IMR-90 (cell line): ENCODE measurements at regions not wholly inside any gene's neighbourhood (a gene's known extent, or its start where the extent isn't known, plus 50 kb on each side); places are given as distances from the start of the nearest gene placed in this dataset.

ENCODE experiments used
- ATAC-seq: fragments of 200-7000 bp; cut with Tn5 transposase; 2 replicates; pipeline ENCODE4 v1.9.1; 2020; ENCODE audit warnings: low read depth, mild to moderate bottlenecking, moderate library complexity
- BruUV-seq: library from RNA; stranded (reverse); fragments of 400-500 nt; replicated peaks from 2 replicates; lab custom pipeline; 2021; lab: Mats Ljungman, UMichigan
- CTCF ChIA-PET: fragments of 300-600 bp; formaldehyde crosslinking; extraction: SDS; loops from one replicate; lab custom pipeline; 2021; ENCODE audit warnings: antibody characterized with exemption; lab: Yijun Ruan, JAX
- POLR2A ChIA-PET: fragments of 300-600 bp; sonication (Branson Sonifier 250); formaldehyde crosslinking; loops from one replicate; lab custom pipeline; 2022; ENCODE audit warnings: antibody characterized with exemption; ENCODE audit not compliant: unreplicated experiment; lab: Charles Lee
- DNase-seq: peaks from one replicate; pipeline ENCODE4 v3.0.0; 2013
- H2AFZ ChIP-seq: replicated peaks from 2 replicates; pipeline ENCODE3; 2013; ENCODE audit warnings: low read length, mild to moderate bottlenecking; ENCODE audit not compliant: poor library complexity
- H2AK5ac ChIP-seq: 2 replicates; pipeline ENCODE4 v1.6.1; 2013; ENCODE audit warnings: low read depth, low read length, inconsistent platforms
- H2AK9ac ChIP-seq: replicated peaks from 2 replicates; pipeline ENCODE3; 2013; ENCODE audit warnings: mild to moderate bottlenecking, low read depth, low read length, moderate library complexity; ENCODE audit not compliant: poor library complexity
- H2BK120ac ChIP-seq: 2 replicates; pipeline ENCODE4 v1.6.1; 2013; ENCODE audit warnings: low read depth, low read length, inconsistent platforms
- H2BK15ac ChIP-seq: 3 replicates; pipeline ENCODE4 v1.6.1; 2013; ENCODE audit warnings: low read depth, low read length, inconsistent platforms
- H2BK20ac ChIP-seq: 2 replicates; pipeline ENCODE4 v1.6.1; 2013; ENCODE audit warnings: low read depth, mild to moderate bottlenecking, inconsistent platforms, low read length, moderate library complexity
- H2BK5ac ChIP-seq: 2 replicates; pipeline ENCODE4 v1.6.1; 2013; ENCODE audit warnings: mild to moderate bottlenecking, low read depth, low read length, inconsistent platforms; ENCODE audit not compliant: poor library complexity, severe bottlenecking
- H3K14ac ChIP-seq: replicated peaks from 2 replicates; pipeline ENCODE4 v1.6.1; 2013; ENCODE audit warnings: low read depth, low read length, inconsistent platforms
- H3K18ac ChIP-seq: 2 replicates; pipeline ENCODE4 v1.6.1; 2013; ENCODE audit warnings: low read depth, low read length, control low read depth
- H3K23ac ChIP-seq: 2 replicates; pipeline ENCODE4 v1.6.1; 2013; ENCODE audit warnings: low read depth, low read length, inconsistent platforms
- H3K27ac ChIP-seq: 2 replicates; pipeline ENCODE4 v1.5.1; 2013; ENCODE audit warnings: mild to moderate bottlenecking, control low read depth, low read length; ENCODE audit not compliant: insufficient read depth
- H3K27me3 ChIP-seq: 2 replicates; pipeline ENCODE4 v1.6.1; 2013; ENCODE audit warnings: low read length; ENCODE audit not compliant: control insufficient read depth, insufficient read depth
- H3K36me3 ChIP-seq: 2 replicates; pipeline ENCODE4 v1.6.1; 2013; ENCODE audit warnings: low read length, mixed read lengths; ENCODE audit not compliant: control insufficient read depth, insufficient read depth
- H3K4ac ChIP-seq: 2 replicates; pipeline ENCODE4 v1.6.1; 2013; ENCODE audit warnings: low read depth, low read length, inconsistent platforms
- H3K4me1 ChIP-seq: 2 replicates; pipeline ENCODE4 v1.6.1; 2013; ENCODE audit warnings: low read length, mixed read lengths; ENCODE audit not compliant: control insufficient read depth, insufficient read depth
- H3K4me2 ChIP-seq: 2 replicates; pipeline ENCODE4 v1.6.1; 2013; ENCODE audit warnings: low read depth, mild to moderate bottlenecking, control low read depth, low read length, moderate library complexity
- H3K4me3 ChIP-seq: 2 replicates; pipeline ENCODE4 v1.5.1; 2013; ENCODE audit warnings: low read depth, mild to moderate bottlenecking, control low read depth, low read length, moderate library complexity; ENCODE audit not compliant: insufficient read depth
- H3K56ac ChIP-seq: 2 replicates; pipeline ENCODE4 v1.6.1; 2013; ENCODE audit warnings: low read length, inconsistent platforms; ENCODE audit not compliant: insufficient read depth; ENCODE audit errors: extremely low read depth
- H3K79me1 ChIP-seq, 2 experiments: 2 replicates each; pipeline ENCODE4 v1.6.1; 2013; ENCODE audit warnings: low read length in 2 of 2, inconsistent platforms in 1 of 2, low read depth in 1 of 2
- H3K9ac ChIP-seq: 2 replicates; pipeline ENCODE4 v1.6.1; 2013; ENCODE audit warnings: low read depth, low read length, control low read depth
- H3K9me1 ChIP-seq: 2 replicates; pipeline ENCODE4 v1.6.1; 2013; ENCODE audit warnings: low read length, inconsistent platforms; ENCODE audit not compliant: insufficient read depth
- H3K9me3 ChIP-seq: 2 replicates; pipeline ENCODE4 v1.6.1; 2013; ENCODE audit warnings: low read length; ENCODE audit not compliant: control insufficient read depth, insufficient read depth
- H4K20me1 ChIP-seq: 2 replicates; pipeline ENCODE4 v1.6.1; 2013; ENCODE audit warnings: low read length, inconsistent platforms; ENCODE audit not compliant: insufficient read depth
- H4K5ac ChIP-seq: 2 replicates; pipeline ENCODE4 v1.6.1; 2013; ENCODE audit warnings: mild to moderate bottlenecking, low read depth, low read length, control low read depth
- H4K8ac ChIP-seq, 2 experiments: 2 replicates each; pipeline ENCODE4 v1.6.1; 2013; ENCODE audit warnings: low read depth in 2 of 2, low read length in 2 of 2, control low read depth in 1 of 2, inconsistent platforms in 1 of 2
- H4K91ac ChIP-seq: 2 replicates; pipeline ENCODE4 v1.6.1; 2013; ENCODE audit warnings: low read depth, low read length, inconsistent platforms; ENCODE audit not compliant: insufficient read depth
- BHLHE40 ChIP-seq: fragments of 150-350 bp; IDR thresholded peaks from 2 replicates; pipeline ENCODE4 v1.6.1; 2016; ENCODE audit warnings: mild to moderate bottlenecking, low read depth, low read length
- CEBPB ChIP-seq: IDR thresholded peaks from 2 replicates; pipeline ENCODE4 v1.6.1; 2012; ENCODE audit warnings: low read depth, low read length, improper control_type of control experiment
- CHD1 ChIP-seq: IDR thresholded peaks from 2 replicates; pipeline ENCODE4 v1.6.1; 2012; ENCODE audit warnings: low read depth, low read length, improper control_type of control experiment
- CTCF ChIP-seq: conservative IDR thresholded peaks from 2 replicates; pipeline ENCODE4 v1.5.1; 2012; ENCODE audit warnings: mild to moderate bottlenecking, low read depth, low read length, improper control_type of control experiment
- FOS ChIP-seq: fragments of 150-350 bp; IDR thresholded peaks from 2 replicates; pipeline ENCODE4 v1.6.1; 2016; ENCODE audit warnings: low read depth, low read length
- MAFK ChIP-seq: IDR thresholded peaks from 2 replicates; pipeline ENCODE4 v1.6.1; 2012; ENCODE audit warnings: low read depth, low read length, improper control_type of control experiment
- MAZ ChIP-seq: IDR thresholded peaks from 2 replicates; pipeline ENCODE4 v1.6.1; 2012; ENCODE audit warnings: low read depth, mild to moderate bottlenecking, low read length, improper control_type of control experiment, moderate library complexity, borderline replicate concordance
- MXI1 ChIP-seq: IDR thresholded peaks from 2 replicates; pipeline ENCODE4 v1.6.1; 2012; ENCODE audit warnings: low read depth, mild to moderate bottlenecking, low read length, moderate library complexity, borderline replicate concordance
- NFE2L2 ChIP-seq: fragments of 150-350 bp; IDR thresholded peaks from 2 replicates; pipeline ENCODE4 v1.6.1; 2016; ENCODE audit warnings: low read depth, mild to moderate bottlenecking, low read length
- POLR2A ChIP-seq: IDR thresholded peaks from 2 replicates; pipeline ENCODE4 v1.6.1; 2012; ENCODE audit warnings: mild to moderate bottlenecking, low read depth, low read length
- RAD21 ChIP-seq: IDR thresholded peaks from 2 replicates; pipeline ENCODE4 v1.6.1; 2012; ENCODE audit warnings: low read length, improper control_type of control experiment
- RCOR1 ChIP-seq: IDR thresholded peaks from 2 replicates; pipeline ENCODE4 v1.6.1; 2012; ENCODE audit warnings: mild to moderate bottlenecking, low read length, improper control_type of control experiment; ENCODE audit not compliant: insufficient replicate concordance
- RFX5 ChIP-seq: IDR thresholded peaks from 2 replicates; pipeline ENCODE4 v1.8.0; 2012; ENCODE audit warnings: low read depth, mild to moderate bottlenecking, low read length, moderate library complexity
- SMC3 ChIP-seq: fragments of 150-350 bp; IDR thresholded peaks from 2 replicates; pipeline ENCODE4 v1.6.1; 2016; ENCODE audit warnings: low read depth, mild to moderate bottlenecking, antibody characterized with exemption, low read length, moderate library complexity
- WGBS, 2 experiments: methylation state at CpG; one replicate each; pipeline versions ENCODE4 v1.1.5 to v1.1.7; 2013; ENCODE audit warnings: missing lambda C conversion rate in 2 of 2; ENCODE audit not compliant: insufficient read length in 1 of 2; ENCODE audit errors: extremely low coverage in 2 of 2; 5-methylcytosine and 5-hydroxymethylcytosine counted together
- dilution Hi-C: fragments of 300-500 bp; cut with HindIII; formaldehyde crosslinking; loops from one replicate; pipeline ENCODE4 v1.14.3; 2018; ENCODE audit warnings: low sequenced_read_pairs; ENCODE audit not compliant: unreplicated experiment
- in situ Hi-C: fragments of 300-500 bp; cut with MboI; formaldehyde crosslinking; loops from 3 replicates; pipeline ENCODE4 v1.14.3; 2019; ENCODE audit warnings: low sequenced_read_pairs, inconsistent platforms, mixed read lengths
- intact Hi-C: fragments of 100-400 bp; cut with micrococcal nuclease; formaldehyde crosslinking; loops from 2 replicates; pipeline ENCODE4 v1.10.0; 2022
- TF ChIP-seq, protein P1 (sequence below): fragments of 150-350 bp; IDR thresholded peaks from 2 replicates; pipeline ENCODE4 v1.6.1; 2016; ENCODE audit warnings: low read depth, mild to moderate bottlenecking, low read length, moderate library complexity, borderline replicate concordance
- TF ChIP-seq, protein P2 (sequence below): fragments of 150-350 bp; IDR thresholded peaks from 2 replicates; pipeline ENCODE4 v1.6.1; 2017; ENCODE audit warnings: mild to moderate bottlenecking, antibody characterized with exemption, low read length, low read depth

DNA sequence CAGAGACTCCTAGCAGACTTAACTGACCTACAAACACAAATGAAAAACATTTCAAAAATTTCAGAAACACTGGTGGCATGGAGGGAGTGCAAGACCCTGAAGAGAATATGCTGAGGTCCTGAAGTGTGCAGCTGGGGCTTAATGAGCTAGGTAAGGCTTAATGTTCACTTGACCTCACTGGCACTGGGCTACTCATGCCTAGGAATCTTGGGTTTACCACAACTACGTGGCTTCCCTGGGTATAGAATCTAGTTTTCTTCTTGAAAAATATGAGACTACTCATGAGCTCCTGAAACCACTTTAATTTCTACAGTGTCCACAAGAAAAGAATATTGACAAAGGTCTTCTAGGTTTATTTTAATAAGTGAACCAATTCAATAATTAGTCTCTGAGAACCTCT lies 139.8 kb downstream of the HNMT start:
- no peak overlapping the region for H4K91ac ChIP-seq
- H3K27me3 ChIP-seq, result no peaks in the 10 kb centered on the region
- H3K27ac ChIP-seq, result no peak overlapping the region
- no peak overlapping the region for H3K23ac ChIP-seq
- POLR2A ChIA-PET, result no interaction called here
- H3K56ac ChIP-seq, result no peak overlapping the region
- no peak overlapping the region for H3K18ac ChIP-seq
- H3K14ac ChIP-seq, result no peak overlapping the region
- intact Hi-C loops, result no loop called here
- H4K20me1 ChIP-seq, result no peaks in the 10 kb centered on the region
- H3K9me3 ChIP-seq, result no peaks in the 10 kb centered on the region
- dilution Hi-C loops, result no loop called here
- no peak overlapping the region for H3K4me2 ChIP-seq
- no peak overlapping the region for H2BK15ac ChIP-seq
- ATAC-seq (no peak), DNase-seq (no peak)
- H3K4ac ChIP-seq, result no peak overlapping the region
- no CpG with 5 or more reads among the region's 1 CpG for WGBS, 2 experiments
- H2AK9ac ChIP-seq, result no peak overlapping the region
- CTCF ChIA-PET, result no interaction called here
- no peak overlapping the region for H3K4me3 ChIP-seq
- no peak overlapping the region for H2BK120ac ChIP-seq
- H3K4me1 ChIP-seq, result no peaks in the 10 kb centered on the region
- H2BK20ac ChIP-seq, result no peak overlapping the region
- no peak overlapping the region for H4K8ac ChIP-seq
- no peaks in the 10 kb centered on the region for H3K9me1 ChIP-seq
- no peak overlapping the region for H2BK5ac ChIP-seq
- TF ChIP-seq, protein P1, sequence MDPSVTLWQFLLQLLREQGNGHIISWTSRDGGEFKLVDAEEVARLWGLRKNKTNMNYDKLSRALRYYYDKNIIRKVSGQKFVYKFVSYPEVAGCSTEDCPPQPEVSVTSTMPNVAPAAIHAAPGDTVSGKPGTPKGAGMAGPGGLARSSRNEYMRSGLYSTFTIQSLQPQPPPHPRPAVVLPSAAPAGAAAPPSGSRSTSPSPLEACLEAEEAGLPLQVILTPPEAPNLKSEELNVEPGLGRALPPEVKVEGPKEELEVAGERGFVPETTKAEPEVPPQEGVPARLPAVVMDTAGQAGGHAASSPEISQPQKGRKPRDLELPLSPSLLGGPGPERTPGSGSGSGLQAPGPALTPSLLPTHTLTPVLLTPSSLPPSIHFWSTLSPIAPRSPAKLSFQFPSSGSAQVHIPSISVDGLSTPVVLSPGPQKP, result no peak
- no peak for TF ChIP-seq CEBPB
- TF ChIP-seq FOS, result no peak
- TF ChIP-seq CTCF, result no peak
- TF ChIP-seq RCOR1, result no peak
- TF ChIP-seq MAZ, result no peak
- no peak for TF ChIP-seq POLR2A
- TF ChIP-seq RAD21, result no peak
- no peak for TF ChIP-seq CHD1
- TF ChIP-seq, protein P2, sequence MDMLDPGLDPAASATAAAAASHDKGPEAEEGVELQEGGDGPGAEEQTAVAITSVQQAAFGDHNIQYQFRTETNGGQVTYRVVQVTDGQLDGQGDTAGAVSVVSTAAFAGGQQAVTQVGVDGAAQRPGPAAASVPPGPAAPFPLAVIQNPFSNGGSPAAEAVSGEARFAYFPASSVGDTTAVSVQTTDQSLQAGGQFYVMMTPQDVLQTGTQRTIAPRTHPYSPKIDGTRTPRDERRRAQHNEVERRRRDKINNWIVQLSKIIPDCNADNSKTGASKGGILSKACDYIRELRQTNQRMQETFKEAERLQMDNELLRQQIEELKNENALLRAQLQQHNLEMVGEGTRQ, result no peak
- no peak for TF ChIP-seq MXI1
- no peak for TF ChIP-seq MAFK
- TF ChIP-seq SMC3, result no peak
- no peak for TF ChIP-seq NFE2L2
- TF ChIP-seq BHLHE40, result no peak
- TF ChIP-seq RFX5, result no peak
- BruUV-seq, result no TSS peak
- no peaks in the 10 kb centered on the region for H3K79me1 ChIP-seq
- no peak overlapping the region for H3K9ac ChIP-seq
- in situ Hi-C loops, result no loop called here
- no peak overlapping the region for H4K5ac ChIP-seq
- no peak overlapping the region for H2AK5ac ChIP-seq
- H3K36me3 ChIP-seq, result no peaks in the 10 kb centered on the region
- H2AFZ ChIP-seq, result no peak overlapping the region
